Activated CD4-positive, alpha-beta memory T cell treated with anti-CD3 and anti-CD28 coated beads, Interleukin-2, amount 10 ng/mL, durations not matched to agents 7 days and 5 days (primary cell): ENCODE measurements at regions not wholly inside any gene's neighbourhood (a gene's known extent, or its start where the extent isn't known, plus 50 kb on each side); places are given as distances from the start of the nearest gene placed in this dataset.

Experiments
- CTCF ChIA-PET: fragments of 350-600 bp; sonication (Branson Sonifier 250); formaldehyde crosslinking; loops from one replicate; lab custom pipeline; 2021; ENCODE audit warnings: antibody characterized with exemption, inconsistent platforms; lab: Charles Lee
- POLR2A ChIA-PET: fragments of 350-600 bp; sonication (Branson Sonifier 250); formaldehyde crosslinking; loops from one replicate; lab custom pipeline; 2021; ENCODE audit warnings: antibody characterized with exemption; lab: Charles Lee
- DNase-seq: peaks from one replicate; pipeline ENCODE4 v3.0.0-alpha.2; 2020
- H3K27ac Mint-ChIP-seq: one replicate; pipeline ENCODE4 v1.8.0; 2021; ENCODE audit warnings: mild to moderate bottlenecking, mixed read lengths
- H3K27me3 Mint-ChIP-seq: one replicate; pipeline ENCODE4 v1.8.0; 2021; ENCODE audit warnings: mixed read lengths
- H3K36me3 Mint-ChIP-seq: one replicate; pipeline ENCODE4 v1.8.0; 2021; ENCODE audit warnings: low read depth, mixed read lengths
- H3K4me1 Mint-ChIP-seq: one replicate; pipeline ENCODE4 v1.8.0; 2021; ENCODE audit warnings: mixed read lengths
- H3K4me3 Mint-ChIP-seq: one replicate; pipeline ENCODE4 v1.8.0; 2021; ENCODE audit warnings: mild to moderate bottlenecking, mixed read lengths
- H3K9me3 Mint-ChIP-seq: one replicate; pipeline ENCODE4 v1.8.0; 2021; ENCODE audit warnings: mixed read lengths

- no peaks in the 10 kb centered on the region for H3K27me3 Mint-ChIP-seq
- ChIA-PET POLR2A (no interaction called here), CTCF (no interaction called here)
- H3K27ac Mint-ChIP-seq: no peak overlapping the region
- DNase-seq: no peak
- no peaks in the 10 kb centered on the region for H3K4me1 Mint-ChIP-seq
- H3K9me3 Mint-ChIP-seq: no peaks in the 10 kb centered on the region
- no peaks in the 10 kb centered on the region for H3K36me3 Mint-ChIP-seq
- H3K4me3 Mint-ChIP-seq: no peak overlapping the region
Observed at GRCh38 chr9:71368157-71368556, 246.7 kb upstream of the TRPM3 start.

- no peak overlapping the region for H3K4me3 Mint-ChIP-seq
- no peak for DNase-seq
- CTCF ChIA-PET: no interaction called here
- H3K27ac Mint-ChIP-seq: no peak overlapping the region
- no peaks in the 10 kb centered on the region for H3K36me3 Mint-ChIP-seq
- POLR2A ChIA-PET: no interaction called here
- no peaks in the 10 kb centered on the region for H3K9me3 Mint-ChIP-seq
- no peaks in the 10 kb centered on the region for H3K27me3 Mint-ChIP-seq
- no peaks in the 10 kb centered on the region for H3K4me1 Mint-ChIP-seq
Observed at GRCh38 chr9:71364186-71364955, 242.9 kb upstream of the TRPM3 start.

GRCh38 chr9:71363286-71363961 is 242.0 kb upstream of the TRPM3 start:
- H3K27ac Mint-ChIP-seq: no peak overlapping the region
- H3K27me3 Mint-ChIP-seq: no peaks in the 10 kb centered on the region
- no peak overlapping the region for H3K4me3 Mint-ChIP-seq
- no peak for DNase-seq
- no peaks in the 10 kb centered on the region for H3K4me1 Mint-ChIP-seq
- no peaks in the 10 kb centered on the region for H3K36me3 Mint-ChIP-seq
- H3K9me3 Mint-ChIP-seq: no peaks in the 10 kb centered on the region
- POLR2A ChIA-PET: no interaction called here
- CTCF ChIA-PET: no interaction called here

- H3K4me3 Mint-ChIP-seq: no peak overlapping the region
- POLR2A ChIA-PET: no interaction called here
Observed at GRCh38 chr9:71361357-71361756, 239.9 kb upstream of the TRPM3 start.

GRCh38 chr9:71357346-71357745 is 235.9 kb upstream of the TRPM3 start:
- no peak overlapping the region for H3K4me3 Mint-ChIP-seq
- H3K27me3 Mint-ChIP-seq: no peaks in the 10 kb centered on the region
- ChIA-PET CTCF (no interaction called here), POLR2A (no interaction called here)
- H3K27ac Mint-ChIP-seq: no peak overlapping the region
- H3K36me3 Mint-ChIP-seq: no peaks in the 10 kb centered on the region
- no peak for DNase-seq
- no peaks in the 10 kb centered on the region for H3K4me1 Mint-ChIP-seq
- no peaks in the 10 kb centered on the region for H3K9me3 Mint-ChIP-seq

More at GRCh38 chr9:71361357-71361756, 239.9 kb upstream of the TRPM3 start:
- no peak for DNase-seq
- Mint-ChIP-seq H3K9me3 (no peaks in the 10 kb centered on the region), H3K27ac (no peak overlapping the region), H3K27me3 (no peaks in the 10 kb centered on the region), H3K36me3 (no peaks in the 10 kb centered on the region), H3K4me1 (no peaks in the 10 kb centered on the region)
- CTCF ChIA-PET: no interaction called here

- H3K27me3 Mint-ChIP-seq: no peaks in the 10 kb centered on the region
- no peaks in the 10 kb centered on the region for H3K36me3 Mint-ChIP-seq
- CTCF ChIA-PET: no interaction called here
Observed at GRCh38 chr9:71355884-71356283, 234.5 kb upstream of the TRPM3 start.

GRCh38 chr9:71353720-71354119 is 232.3 kb upstream of the TRPM3 start:
- ChIA-PET CTCF (interaction anchor here (1.3 kb wide), 1 partner anchor 415 kb away, joined by 3 read pairs; no protein-coding TSS in a partner anchor), POLR2A (no interaction called here)
- H3K36me3 Mint-ChIP-seq: no peaks in the 10 kb centered on the region

More at GRCh38 chr9:71355884-71356283, 234.5 kb upstream of the TRPM3 start:
- Mint-ChIP-seq H3K4me1 (no peaks in the 10 kb centered on the region), H3K27ac (no peak overlapping the region), H3K4me3 (no peak overlapping the region), H3K9me3 (no peaks in the 10 kb centered on the region)
- POLR2A ChIA-PET: no interaction called here
- no peak for DNase-seq

GRCh38 chr9:71352837-71353236 is 231.4 kb upstream of the TRPM3 start:
- Mint-ChIP-seq H3K4me3 (no peak overlapping the region), H3K27me3 (no peaks in the 10 kb centered on the region), H3K36me3 (no peaks in the 10 kb centered on the region), H3K27ac (no peak overlapping the region), H3K4me1 (no peaks in the 10 kb centered on the region), H3K9me3 (no peaks in the 10 kb centered on the region)
- POLR2A ChIA-PET: no interaction called here
- CTCF ChIA-PET: no interaction called here
- no peak for DNase-seq

More at GRCh38 chr9:71353720-71354119, 232.3 kb upstream of the TRPM3 start:
- Mint-ChIP-seq H3K9me3 (no peaks in the 10 kb centered on the region), H3K27ac (no peak overlapping the region), H3K4me1 (no peaks in the 10 kb centered on the region), H3K27me3 (no peaks in the 10 kb centered on the region), H3K4me3 (no peak overlapping the region)
- DNase-seq: no peak

- H3K4me1 Mint-ChIP-seq: no peaks in the 10 kb centered on the region
- CTCF ChIA-PET: no interaction called here
- no peak overlapping the region for H3K4me3 Mint-ChIP-seq
- POLR2A ChIA-PET: no interaction called here
- H3K36me3 Mint-ChIP-seq: no peaks in the 10 kb centered on the region
- H3K27ac Mint-ChIP-seq: no peak overlapping the region
- H3K9me3 Mint-ChIP-seq: no peaks in the 10 kb centered on the region
- DNase-seq: no peak
- no peaks in the 10 kb centered on the region for H3K27me3 Mint-ChIP-seq
Observed at GRCh38 chr9:71349218-71349617, 227.8 kb upstream of the TRPM3 start.

GRCh38 chr9:71333321-71333720 is 211.9 kb upstream of the TRPM3 start:
- POLR2A ChIA-PET: no interaction called here
- DNase-seq: no peak
- CTCF ChIA-PET: no interaction called here
- no peak overlapping the region for H3K27ac Mint-ChIP-seq
- no peaks in the 10 kb centered on the region for H3K4me1 Mint-ChIP-seq
- H3K4me3 Mint-ChIP-seq: no peak overlapping the region
- H3K9me3 Mint-ChIP-seq: peaks cover 2% of the 10 kb centered on the region
- no peaks in the 10 kb centered on the region for H3K27me3 Mint-ChIP-seq
- H3K36me3 Mint-ChIP-seq: no peaks in the 10 kb centered on the region

GRCh38 chr9:71331603-71332002 is 210.2 kb upstream of the TRPM3 start:
- no peak for DNase-seq
- POLR2A ChIA-PET: no interaction called here
- no peaks in the 10 kb centered on the region for H3K36me3 Mint-ChIP-seq
- H3K4me3 Mint-ChIP-seq: no peak overlapping the region
- no peak overlapping the region for H3K27ac Mint-ChIP-seq
- H3K27me3 Mint-ChIP-seq: no peaks in the 10 kb centered on the region
- CTCF ChIA-PET: no interaction called here
- no peaks in the 10 kb centered on the region for H3K9me3 Mint-ChIP-seq
- no peaks in the 10 kb centered on the region for H3K4me1 Mint-ChIP-seq

- POLR2A ChIA-PET: no interaction called here
- DNase-seq: no peak
- Mint-ChIP-seq H3K4me3 (no peak overlapping the region), H3K27ac (no peak overlapping the region), H3K36me3 (no peaks in the 10 kb centered on the region), H3K4me1 (no peaks in the 10 kb centered on the region), H3K9me3 (no peaks in the 10 kb centered on the region), H3K27me3 (no peaks in the 10 kb centered on the region)
- CTCF ChIA-PET: no interaction called here
Observed at GRCh38 chr9:71329873-71330272, 208.5 kb upstream of the TRPM3 start.

- CTCF ChIA-PET: no interaction called here
- H3K36me3 Mint-ChIP-seq: no peaks in the 10 kb centered on the region
- POLR2A ChIA-PET: no interaction called here
- no peak for DNase-seq
- no peak overlapping the region for H3K27ac Mint-ChIP-seq
- H3K9me3 Mint-ChIP-seq: no peaks in the 10 kb centered on the region
- no peaks in the 10 kb centered on the region for H3K4me1 Mint-ChIP-seq
- no peaks in the 10 kb centered on the region for H3K27me3 Mint-ChIP-seq
- no peak overlapping the region for H3K4me3 Mint-ChIP-seq
Observed at GRCh38 chr9:71326360-71326759, 204.9 kb upstream of the TRPM3 start.

- H3K27me3 Mint-ChIP-seq: no peaks in the 10 kb centered on the region
- no peaks in the 10 kb centered on the region for H3K9me3 Mint-ChIP-seq
- H3K27ac Mint-ChIP-seq: no peak overlapping the region
- H3K36me3 Mint-ChIP-seq: no peaks in the 10 kb centered on the region
- H3K4me3 Mint-ChIP-seq: no peak overlapping the region
- ChIA-PET POLR2A (no interaction called here), CTCF (no interaction called here)
- DNase-seq: no peak
- no peaks in the 10 kb centered on the region for H3K4me1 Mint-ChIP-seq
Observed at GRCh38 chr9:71323357-71323756, 201.9 kb upstream of the TRPM3 start.
